GM12891 (cell line): ENCODE measurements at regions not wholly inside any gene's neighbourhood (a gene's known extent, or its start where the extent isn't known, plus 50 kb on each side); places are given as distances from the start of the nearest gene placed in this dataset.

Experiments used
- POLR2A ChIP-seq: IDR thresholded peaks from 2 replicates; pipeline ENCODE4 v1.6.1; 2011; ENCODE audit warnings: low read depth, low read length, control low read depth
- POLR2AphosphoS5 ChIP-seq: IDR thresholded peaks from 2 replicates; pipeline ENCODE4 v1.6.1; 2011; ENCODE audit warnings: low read depth, low read length, control low read depth
- TAF1 ChIP-seq: IDR thresholded peaks from 2 replicates; pipeline ENCODE4 v1.6.1; 2011; ENCODE audit warnings: low read depth, low read length, control low read depth

- TF ChIP-seq POLR2A (no peak), TAF1 (no peak), POLR2AphosphoS5 (no peak)
Observed at GRCh38 chr10:131746241-131746711, 154.5 kb upstream of the PPP2R2D start.
